ENCODE measurements at regions not wholly inside any gene's neighbourhood (a gene's known extent, or its start where the extent isn't known, plus 50 kb on each side); places are given as distances from the start of the nearest gene placed in this dataset.

- Mint-ChIP-seq H3K9me3 (ENCODE audit: low read depth) (peaks cover 17% of the 10 kb centered on the region), H3K4me3 (ENCODE audit: unreplicated experiment) (no peak overlapping the region), H3K36me3 (ENCODE audit: low read depth) (peaks cover 3% of the 10 kb centered on the region), H3K4me1 (ENCODE audit: low read depth) (no peaks in the 10 kb centered on the region), H3K27me3 (ENCODE audit: low read depth) (no peaks in the 10 kb centered on the region), H3K27ac (ENCODE audit: unreplicated experiment) (no peak overlapping the region)
- no peak for DNase-seq (ENCODE audit: low spot score)
- TF ChIP-seq, protein P1, sequence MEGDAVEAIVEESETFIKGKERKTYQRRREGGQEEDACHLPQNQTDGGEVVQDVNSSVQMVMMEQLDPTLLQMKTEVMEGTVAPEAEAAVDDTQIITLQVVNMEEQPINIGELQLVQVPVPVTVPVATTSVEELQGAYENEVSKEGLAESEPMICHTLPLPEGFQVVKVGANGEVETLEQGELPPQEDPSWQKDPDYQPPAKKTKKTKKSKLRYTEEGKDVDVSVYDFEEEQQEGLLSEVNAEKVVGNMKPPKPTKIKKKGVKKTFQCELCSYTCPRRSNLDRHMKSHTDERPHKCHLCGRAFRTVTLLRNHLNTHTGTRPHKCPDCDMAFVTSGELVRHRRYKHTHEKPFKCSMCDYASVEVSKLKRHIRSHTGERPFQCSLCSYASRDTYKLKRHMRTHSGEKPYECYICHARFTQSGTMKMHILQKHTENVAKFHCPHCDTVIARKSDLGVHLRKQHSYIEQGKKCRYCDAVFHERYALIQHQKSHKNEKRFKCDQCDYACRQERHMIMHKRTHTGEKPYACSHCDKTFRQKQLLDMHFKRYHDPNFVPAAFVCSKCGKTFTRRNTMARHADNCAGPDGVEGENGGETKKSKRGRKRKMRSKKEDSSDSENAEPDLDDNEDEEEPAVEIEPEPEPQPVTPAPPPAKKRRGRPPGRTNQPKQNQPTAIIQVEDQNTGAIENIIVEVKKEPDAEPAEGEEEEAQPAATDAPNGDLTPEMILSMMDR (IDR thresholded peaks at IDR 0.05): no peak
These were observed 214.1 kb upstream of the UFM1 start for GRCh38 chr13:38135592-38135991.

DNA sequence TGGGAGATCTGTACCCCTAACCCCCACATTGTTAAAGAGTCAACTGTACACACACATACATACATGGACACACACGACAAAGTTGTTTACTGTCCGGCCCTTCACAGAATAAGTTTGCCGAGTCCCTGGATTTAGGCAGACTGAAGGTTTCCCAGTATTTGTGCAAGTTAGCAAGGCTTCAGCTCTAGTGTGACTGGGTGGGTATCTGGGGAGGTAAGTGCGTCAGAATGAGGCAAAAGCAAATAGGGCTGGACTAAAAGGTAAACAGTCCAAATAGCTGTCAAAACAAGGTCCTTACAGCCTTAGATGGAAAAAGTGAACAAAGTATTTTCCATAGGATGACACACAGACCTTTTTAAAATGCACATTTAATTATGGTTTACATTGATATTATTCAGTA lies 228.4 kb upstream of the UFM1 start:
- Mint-ChIP-seq H3K27me3 (ENCODE audit: low read depth) (no peaks in the 10 kb centered on the region), H3K4me3 (ENCODE audit: unreplicated experiment) (no peak overlapping the region), H3K9me3 (ENCODE audit: low read depth) (peaks cover 2% of the 10 kb centered on the region), H3K36me3 (ENCODE audit: low read depth) (no peaks in the 10 kb centered on the region), H3K4me1 (ENCODE audit: low read depth) (no peaks in the 10 kb centered on the region), H3K27ac (ENCODE audit: unreplicated experiment) (no peak overlapping the region)
- TF ChIP-seq, protein P1 (IDR thresholded peaks at IDR 0.05): no peak
- DNase-seq (ENCODE audit: low spot score): no peak

DNA sequence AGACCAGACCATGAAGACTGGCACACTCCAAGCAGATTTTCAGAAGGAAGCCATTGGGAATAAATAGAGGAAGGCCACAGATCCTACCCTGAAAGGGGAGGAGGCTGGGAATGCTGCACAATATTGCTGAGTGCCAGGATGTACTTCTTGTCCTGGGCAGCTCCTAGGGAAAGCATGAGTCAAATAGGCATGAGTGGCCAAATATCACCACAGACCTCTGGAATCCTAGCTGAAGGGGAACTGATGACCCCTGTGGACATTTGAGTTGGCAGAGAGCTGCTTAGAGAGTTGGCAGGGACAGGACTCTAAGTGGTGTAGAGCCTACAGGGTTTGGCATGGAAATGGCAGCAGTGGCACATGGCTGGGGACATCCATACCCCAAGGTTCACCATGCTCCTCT lies 234.3 kb upstream of the TRPC4 start:
- H3K4me1 Mint-ChIP-seq (ENCODE audit: low read depth): no peaks in the 10 kb centered on the region
- H3K27me3 Mint-ChIP-seq (ENCODE audit: low read depth): no peaks in the 10 kb centered on the region
- H3K9me3 Mint-ChIP-seq (ENCODE audit: low read depth): peaks cover 11% of the 10 kb centered on the region
- no peak for DNase-seq (ENCODE audit: low spot score)
- H3K27ac Mint-ChIP-seq (ENCODE audit: unreplicated experiment): no peak overlapping the region
- H3K4me3 Mint-ChIP-seq (ENCODE audit: unreplicated experiment): no peak overlapping the region
- TF ChIP-seq, protein P1 (IDR thresholded peaks at IDR 0.05): no peak
- peaks cover 3% of the 10 kb centered on the region for H3K36me3 Mint-ChIP-seq (ENCODE audit: low read depth)

- TF ChIP-seq, protein P1 (IDR thresholded peaks at IDR 0.05): no peak
- Mint-ChIP-seq H3K4me1 (ENCODE audit: low read depth) (no peaks in the 10 kb centered on the region), H3K4me3 (ENCODE audit: unreplicated experiment) (no peak overlapping the region), H3K27ac (ENCODE audit: unreplicated experiment) (no peak overlapping the region), H3K27me3 (ENCODE audit: low read depth) (no peaks in the 10 kb centered on the region), H3K9me3 (ENCODE audit: low read depth) (peaks cover under 1% of the 10 kb centered on the region), H3K36me3 (ENCODE audit: low read depth) (no peaks in the 10 kb centered on the region)
- no peak for DNase-seq (ENCODE audit: low spot score)
These were observed 230.2 kb upstream of the TRPC4 start for GRCh38 chr13:38099751-38100150.

GRCh38 chr13:38093425-38093824 lies 223.9 kb upstream of the TRPC4 start:
- no peak for DNase-seq (ENCODE audit: low spot score)
- H3K27ac Mint-ChIP-seq (ENCODE audit: unreplicated experiment): no peak overlapping the region
- H3K9me3 Mint-ChIP-seq (ENCODE audit: low read depth): peaks cover 3% of the 10 kb centered on the region
- H3K4me1 Mint-ChIP-seq (ENCODE audit: low read depth): no peaks in the 10 kb centered on the region
- H3K4me3 Mint-ChIP-seq (ENCODE audit: unreplicated experiment): no peak overlapping the region
- no peaks in the 10 kb centered on the region for H3K27me3 Mint-ChIP-seq (ENCODE audit: low read depth)
- H3K36me3 Mint-ChIP-seq (ENCODE audit: low read depth): peaks cover 1% of the 10 kb centered on the region
- TF ChIP-seq, protein P1 (IDR thresholded peaks at IDR 0.05): no peak
